Endodermal cell (in vitro differentiated cells): ENCODE measurements at regions not wholly inside any gene's neighbourhood (a gene's known extent, or its start where the extent isn't known, plus 50 kb on each side); places are given as distances from the start of the nearest gene placed in this dataset.

Experiments used
- DNase-seq: peaks from one replicate; pipeline ENCODE4 v3.0.0-alpha.2; 2017
- H3K27ac ChIP-seq: 2 replicates; pipeline ENCODE4 v1.5.1; 2013; ENCODE audit warnings: mild to moderate bottlenecking, low read depth, low read length, moderate library complexity
- H3K27me3 ChIP-seq: 2 replicates; pipeline ENCODE4 v1.6.1; 2013; ENCODE audit warnings: mild to moderate bottlenecking, low read length, moderate library complexity; ENCODE audit not compliant: insufficient read depth, control insufficient read depth, poor library complexity, severe bottlenecking
- H3K36me3 ChIP-seq: 2 replicates; pipeline ENCODE4 v1.7.0; 2013; ENCODE audit warnings: mild to moderate bottlenecking, low read length, moderate library complexity; ENCODE audit not compliant: control insufficient read depth, insufficient read depth
- H3K4me1 ChIP-seq: one replicate; pipeline ENCODE4 v1.7.0; 2013; ENCODE audit warnings: low read length; ENCODE audit not compliant: control insufficient read depth, insufficient read depth
- H3K4me3 ChIP-seq: 2 replicates; pipeline ENCODE4 v1.5.1; 2013; ENCODE audit warnings: mild to moderate bottlenecking, low read length, moderate library complexity
- H3K9ac ChIP-seq: 2 replicates; pipeline ENCODE4 v1.6.1; 2013; ENCODE audit warnings: mild to moderate bottlenecking, low read length, moderate library complexity; ENCODE audit not compliant: poor library complexity, severe bottlenecking; ENCODE audit errors: extremely low read depth
- H3K9me3 ChIP-seq: 2 replicates; pipeline ENCODE4 v1.6.1; 2013; ENCODE audit warnings: mild to moderate bottlenecking, low read length, moderate library complexity; ENCODE audit not compliant: control insufficient read depth
- H3K27ac Mint-ChIP-seq: 2 replicates; pipeline ENCODE4 v1.8.0; 2020; ENCODE audit warnings: mixed read lengths
- H3K27me3 Mint-ChIP-seq: 2 replicates; pipeline ENCODE4 v1.8.0; 2021; ENCODE audit warnings: mild to moderate bottlenecking, mixed read lengths; ENCODE audit not compliant: insufficient read depth
- H3K36me3 Mint-ChIP-seq: 2 replicates; pipeline ENCODE4 v1.8.0; 2020; ENCODE audit warnings: low read depth, mixed read lengths
- H3K4me1 Mint-ChIP-seq: 2 replicates; pipeline ENCODE4 v1.8.0; 2020; ENCODE audit warnings: mixed read lengths
- H3K4me3 Mint-ChIP-seq: 2 replicates; pipeline ENCODE4 v1.8.0; 2020; ENCODE audit warnings: mild to moderate bottlenecking, moderate library complexity, mixed read lengths
- H3K9me3 Mint-ChIP-seq: 2 replicates; pipeline ENCODE4 v1.8.0; 2020; ENCODE audit warnings: mild to moderate bottlenecking, mixed read lengths
- CTCF ChIP-seq: fragments of 200-600 bp; sonication (generic); conservative IDR thresholded peaks from 2 replicates; pipeline ENCODE4 v1.5.0; 2021; ENCODE audit warnings: antibody characterized with exemption, mild to moderate bottlenecking
- WGBS, 2 experiments: methylation state at CpG; one replicate each; pipeline versions ENCODE4 v1.1.5 to v1.1.7; 2013; ENCODE audit warnings: missing lambda C conversion rate in 2 of 2, mixed read lengths in 1 of 2; ENCODE audit not compliant: insufficient coverage in 1 of 2, insufficient read length in 1 of 2; 5-methylcytosine and 5-hydroxymethylcytosine counted together

GRCh38 chr11:113584371-113584770 lies 109.2 kb upstream of the DRD2 start:
- Mint-ChIP-seq H3K4me1 (peaks cover 15% of the 10 kb centered on the region), H3K4me3 (no peak overlapping the region), H3K9me3 (no peaks in the 10 kb centered on the region), H3K36me3 (no peaks in the 10 kb centered on the region), H3K27me3 (peaks cover 13% of the 10 kb centered on the region), H3K27ac (no peak overlapping the region)
- Histone ChIP-seq H3K27me3 (no peaks in the 10 kb centered on the region), H3K4me1 (peaks cover 3% of the 10 kb centered on the region), H3K9me3 (no peaks in the 10 kb centered on the region), H3K4me3 (no peak overlapping the region), H3K27ac (no peak overlapping the region), H3K9ac (no peak overlapping the region), H3K36me3 (no peaks in the 10 kb centered on the region)
- 94 to 98% methylated on average over 3 to 6 of the region's 6 CpGs for WGBS, 2 experiments
- no peak for TF ChIP-seq CTCF
- no peak for DNase-seq

- 90 to 100% methylated on average over 2 to 3 of the region's 3 CpGs for WGBS, 2 experiments
- Histone ChIP-seq H3K4me1 (peaks cover 15% of the 10 kb centered on the region), H3K9ac (no peak overlapping the region), H3K36me3 (no peaks in the 10 kb centered on the region), H3K27me3 (peaks cover 9% of the 10 kb centered on the region), H3K9me3 (no peaks in the 10 kb centered on the region), H3K27ac (no peak overlapping the region), H3K4me3 (no peak overlapping the region)
- Mint-ChIP-seq H3K27ac (no peak overlapping the region), H3K9me3 (no peaks in the 10 kb centered on the region), H3K4me3 (no peak overlapping the region), H3K36me3 (no peaks in the 10 kb centered on the region), H3K4me1 (peaks cover 40% of the 10 kb centered on the region), H3K27me3 (peaks cover 19% of the 10 kb centered on the region)
- peak; percentile 10 for DNase-seq
- TF ChIP-seq CTCF = no peak
These were observed 106.5 kb upstream of the DRD2 start for GRCh38 chr11:113581713-113582112.

- H3K36me3 ChIP-seq = no peaks in the 10 kb centered on the region
- peaks cover 15% of the 10 kb centered on the region for H3K4me1 ChIP-seq
- Mint-ChIP-seq H3K27me3 (peaks cover 19% of the 10 kb centered on the region), H3K9me3 (no peaks in the 10 kb centered on the region), H3K36me3 (no peaks in the 10 kb centered on the region), H3K27ac (no peak overlapping the region), H3K4me1 (peaks cover 40% of the 10 kb centered on the region), H3K4me3 (no peak overlapping the region)
- TF ChIP-seq CTCF = no peak
- WGBS, 2 experiments = 59 to 62% methylated on average over 10 to 11 of the region's 11 CpGs
- peaks cover 16% of the 10 kb centered on the region for H3K27me3 ChIP-seq
- no peaks in the 10 kb centered on the region for H3K9me3 ChIP-seq
- no peak overlapping the region for H3K27ac ChIP-seq
- H3K9ac ChIP-seq = no peak overlapping the region
- DNase-seq = peak; percentile 57
- peak overlapping the region; percentile 40 for H3K4me3 ChIP-seq
These were observed 104.2 kb upstream of the DRD2 start for GRCh38 chr11:113579292-113579940.
